HG02943 (cell line): ENCODE measurements at regions not wholly inside any gene's neighbourhood (a gene's known extent, or its start where the extent isn't known, plus 50 kb on each side); places are given as distances from the start of the nearest gene placed in this dataset.

Experiments
- ATAC-seq: cut with Tn5 transposase; IDR thresholded peaks from one replicate; pipeline ENCODE4 v1.9.1; 2021; ENCODE audit warnings: mild to moderate bottlenecking, low read depth, moderate library complexity; ENCODE audit not compliant: unreplicated experiment

- no peak for ATAC-seq
Observed at GRCh38 chr1:234730770-234731568, 121.0 kb upstream of the IRF2BP2 start.

GRCh38 chr1:234730475-234730769 lies 120.4 kb upstream of the IRF2BP2 start:
- ATAC-seq = no peak

GRCh38 chr1:234729561-234730474 lies 119.8 kb upstream of the IRF2BP2 start:
- ATAC-seq = no peak

GRCh38 chr1:234728740-234729139 lies 118.8 kb upstream of the IRF2BP2 start:
- ATAC-seq = no peak

GRCh38 chr1:234727018-234727940 lies 117.3 kb upstream of the IRF2BP2 start:
- no peak for ATAC-seq

- ATAC-seq = no peak
Observed at GRCh38 chr1:234726359-234726943, 116.5 kb upstream of the IRF2BP2 start.

- ATAC-seq = no peak
Observed at GRCh38 chr1:234725177-234726132, 115.5 kb upstream of the IRF2BP2 start.

GRCh38 chr1:234724516-234725176 lies 114.7 kb upstream of the IRF2BP2 start:
- ATAC-seq = peak; percentile 8

- no peak for ATAC-seq
Observed at GRCh38 chr1:234722904-234723720, 113.1 kb upstream of the IRF2BP2 start.

GRCh38 chr1:234722270-234722704 lies 112.3 kb upstream of the IRF2BP2 start:
- ATAC-seq = no peak

GRCh38 chr1:234721476-234722269 lies 111.7 kb upstream of the IRF2BP2 start:
- ATAC-seq = no peak

GRCh38 chr1:234720709-234721441 lies 110.9 kb upstream of the IRF2BP2 start:
- ATAC-seq = no peak

GRCh38 chr1:234719454-234720251 lies 109.7 kb upstream of the IRF2BP2 start:
- ATAC-seq = no peak

GRCh38 chr1:234718496-234719453 lies 108.8 kb upstream of the IRF2BP2 start:
- no peak for ATAC-seq
